SK-N-SH (cell line): ENCODE measurements at regions not wholly inside any gene's neighbourhood (a gene's known extent, or its start where the extent isn't known, plus 50 kb on each side); places are given as distances from the start of the nearest gene placed in this dataset.

Experiments
- CTCF ChIP-seq: fragments of 200-600 bp; sonication (generic); IDR thresholded peaks from 2 replicates; pipeline ENCODE4 v1.6.1; 2017; ENCODE audit warnings: antibody characterized with exemption, mild to moderate bottlenecking, moderate library complexity
- EP300 ChIP-seq, 2 experiments: IDR thresholded peaks; 2 replicates each; pipeline versions ENCODE4 v1.4.0 to v1.6.1; 2012; ENCODE audit warnings: borderline replicate concordance in 1 of 2, low read depth in 1 of 2, low read length in 1 of 2
- EZH2phosphoT487 ChIP-seq: fragments of 200-600 bp; sonication (generic); IDR thresholded peaks from 2 replicates; pipeline ENCODE4 v1.6.1; 2017; ENCODE audit warnings: low read depth, mixed run types, mild to moderate bottlenecking, antibody characterized with exemption, moderate library complexity, borderline replicate concordance
- GABPA ChIP-seq: IDR thresholded peaks from 2 replicates; pipeline ENCODE4 v1.4.0; 2012; ENCODE audit warnings: low read depth, mild to moderate bottlenecking
- GATA2 ChIP-seq: sonication (generic); formaldehyde crosslinking; IDR thresholded peaks from 2 replicates; pipeline ENCODE4 v1.5.0; 2020; ENCODE audit warnings: mild to moderate bottlenecking, missing genetic modification reagents
- MAX ChIP-seq: IDR thresholded peaks from 2 replicates; pipeline ENCODE4 v1.4.0; 2012; ENCODE audit warnings: low read depth
- MEF2A ChIP-seq: IDR thresholded peaks from 2 replicates; pipeline ENCODE4 v1.4.0; 2012; ENCODE audit warnings: low read depth, borderline replicate concordance
- MXI1 ChIP-seq: IDR thresholded peaks from 2 replicates; pipeline ENCODE4 v1.6.1; 2012; ENCODE audit warnings: mild to moderate bottlenecking, low read depth, low read length, improper control_type of control experiment
- POLR2AphosphoS5 ChIP-seq: IDR thresholded peaks from 2 replicates; pipeline ENCODE4 v1.6.1; 2012; ENCODE audit warnings: low read depth, low read length
- USF2 ChIP-seq: fragments of 150-350 bp; IDR thresholded peaks from 2 replicates; pipeline ENCODE4 v1.6.1; 2017; ENCODE audit warnings: antibody characterized with exemption, low read length, low read depth, borderline replicate concordance

- TF ChIP-seq CTCF = no peak
- no peak for TF ChIP-seq EP300 (IDR thresholded peaks at IDR 0.05; ENCODE audit: borderline replicate concordance in 1 of 2, low read depth in 1 of 2, low read length in 1 of 2)
- no peak for TF ChIP-seq MEF2A
- no peak for TF ChIP-seq MXI1
- TF ChIP-seq GABPA = no peak
- TF ChIP-seq GATA2 = no peak
- TF ChIP-seq POLR2AphosphoS5 = no peak
- TF ChIP-seq MAX = no peak
- no peak for TF ChIP-seq USF2
- no peak for TF ChIP-seq EZH2phosphoT487
Measured at GRCh38 chrX:118208481-118208880, 91.9 kb upstream of the KLHL13 start.
